Bronchial epithelial cell (primary cell): ENCODE measurements at regions not wholly inside any gene's neighbourhood (a gene's known extent, or its start where the extent isn't known, plus 50 kb on each side); places are given as distances from the start of the nearest gene placed in this dataset.
A peak's percentile ranks its signal among the peaks of the same experiment; 100 is the strongest.

Experiments
- DNase-seq: peaks from one replicate; pipeline ENCODE4 v3.0.0-alpha.2; 2010; ENCODE audit warnings: low read depth
- FAIRE-seq: peaks from 2 replicates; lab custom pipeline; 2011; peaks lifted over from hg19 to GRCh38; lab: Jason Lieb, UNC
- H3K27me3 ChIP-seq: 2 replicates; pipeline ENCODE4 v1.5.1; 2011; ENCODE audit warnings: low read length; ENCODE audit not compliant: control insufficient read depth, insufficient read depth
- H3K36me3 ChIP-seq: 2 replicates; pipeline ENCODE4 v1.5.1; 2011; ENCODE audit warnings: low read length; ENCODE audit not compliant: control insufficient read depth, insufficient read depth
- H3K4me3 ChIP-seq: 2 replicates; pipeline ENCODE4 v1.5.1; 2011; ENCODE audit warnings: mild to moderate bottlenecking, low read depth, low read length, control low read depth
- CTCF ChIP-seq: IDR thresholded peaks from 2 replicates; pipeline ENCODE4 v1.5.1; 2011; ENCODE audit warnings: mild to moderate bottlenecking, moderate library complexity, low read length, control low read depth, inconsistent platforms; ENCODE audit not compliant: insufficient read depth, severe bottlenecking

DNA sequence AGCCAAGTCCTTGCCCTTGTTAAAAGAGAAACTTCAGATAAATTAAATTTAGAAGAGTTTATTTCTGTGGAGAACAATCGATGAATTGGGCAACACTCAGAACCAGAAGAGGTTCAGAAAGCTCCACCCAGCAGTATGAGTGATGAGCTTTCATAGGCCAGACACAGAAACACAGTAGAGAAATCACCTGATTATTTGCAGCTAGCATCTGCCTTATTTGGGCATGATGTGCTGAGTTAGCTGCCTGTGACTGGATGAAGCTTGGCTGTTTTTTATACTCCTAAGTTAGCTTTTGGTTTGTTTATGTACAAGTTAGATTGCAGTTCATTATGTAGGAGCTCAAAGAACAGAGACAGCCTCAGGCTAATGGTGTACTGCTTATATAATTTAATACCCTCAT, 269.5 kb upstream of the SESN3 start:
- FAIRE-seq (no peak), DNase-seq (no peak)
- H3K4me3 ChIP-seq: no peak overlapping the region

GRCh38 chr11:95499516-95500135, 268.6 kb upstream of the SESN3 start:
- H3K36me3 ChIP-seq: no peaks in the 10 kb centered on the region
- H3K4me3 ChIP-seq: no peak overlapping the region
- TF ChIP-seq CTCF: no peak
- FAIRE-seq (no peak), DNase-seq (peak; percentile 93)
- H3K27me3 ChIP-seq: no peaks in the 10 kb centered on the region

More for the DNA sequence above, 269.5 kb upstream of the SESN3 start:
- Histone ChIP-seq H3K27me3 (no peaks in the 10 kb centered on the region), H3K36me3 (no peaks in the 10 kb centered on the region)
- no peak for TF ChIP-seq CTCF

DNA sequence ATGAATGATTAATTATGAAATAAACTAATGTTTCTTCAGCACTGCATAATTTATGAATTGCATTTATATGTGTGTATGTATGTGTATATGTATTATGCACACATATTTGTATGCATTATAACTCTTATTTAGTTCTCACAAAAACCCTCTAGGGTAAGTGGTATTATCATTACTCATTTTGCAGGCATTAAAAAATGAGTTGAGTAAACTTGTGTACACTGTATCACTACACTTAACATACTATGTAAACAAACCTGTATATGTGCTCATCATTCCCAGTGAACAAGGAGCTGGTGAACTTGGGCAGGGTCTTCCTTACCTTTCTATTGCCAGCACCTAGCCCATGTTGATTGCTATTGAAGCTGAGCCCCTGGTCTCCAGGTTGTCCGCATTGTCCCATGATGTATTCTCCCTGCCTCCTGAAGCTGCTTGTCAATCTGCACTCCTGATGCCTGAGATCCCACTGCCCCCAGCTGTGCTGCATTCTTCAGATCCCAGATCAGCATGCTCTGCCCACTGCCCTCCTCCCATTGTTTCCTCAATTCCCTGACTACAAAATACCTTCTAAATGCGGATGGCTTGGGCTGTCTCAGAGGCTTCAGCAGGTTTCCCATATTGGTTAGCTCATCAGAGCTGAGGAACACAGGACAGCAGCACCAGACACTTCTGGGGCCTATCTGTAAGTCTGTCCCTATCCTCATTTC, 267.9 kb upstream of the SESN3 start:
- Histone ChIP-seq H3K36me3 (no peaks in the 10 kb centered on the region), H3K27me3 (no peaks in the 10 kb centered on the region), H3K4me3 (no peak overlapping the region)
- no peak for FAIRE-seq
- TF ChIP-seq CTCF: no peak
- DNase-seq: peak; percentile 88

GRCh38 chr11:95496901-95497300, 265.9 kb upstream of the SESN3 start:
- no peak for FAIRE-seq

GRCh38 chr11:95495706-95496105, 264.7 kb upstream of the SESN3 start:
- TF ChIP-seq CTCF: no peak

More at GRCh38 chr11:95496901-95497300, 265.9 kb upstream of the SESN3 start:
- Histone ChIP-seq H3K36me3 (no peaks in the 10 kb centered on the region), H3K4me3 (no peak overlapping the region), H3K27me3 (no peaks in the 10 kb centered on the region)
- DNase-seq: no peak
- no peak for TF ChIP-seq CTCF

More at GRCh38 chr11:95495706-95496105, 264.7 kb upstream of the SESN3 start:
- Histone ChIP-seq H3K4me3 (no peak overlapping the region), H3K36me3 (no peaks in the 10 kb centered on the region), H3K27me3 (no peaks in the 10 kb centered on the region)
- no peak for DNase-seq
- no peak for FAIRE-seq
